HL-60 (cell line): ENCODE measurements at regions not wholly inside any gene's neighbourhood (a gene's known extent, or its start where the extent isn't known, plus 50 kb on each side); places are given as distances from the start of the nearest gene placed in this dataset.
"Not testable (repeated sequence)": the region's sequence is repeated elsewhere in the genome, so short reads cannot be mapped to it uniquely, and the experiment has no call there.

Experiments used
- DNase-seq, 2 experiments: peaks; one replicate each; pipeline ENCODE4 v3.0.0-alpha.2; 2010 to 2020; ENCODE audit warnings: low read depth in 1 of 2, low spot score in 1 of 2
- H3K27ac ChIP-seq: fragments of 250-450 bp; sonication (Bioruptor Pico); replicated peaks from 2 replicates; pipeline ENCODE4 v1.5.1; 2020; ENCODE audit warnings: mild to moderate bottlenecking, moderate library complexity
- H3K27me3 ChIP-seq: fragments of 250-450 bp; sonication (Bioruptor Pico); 2 replicates; pipeline ENCODE4 v1.5.1; 2021; ENCODE audit warnings: mild to moderate bottlenecking, moderate library complexity; ENCODE audit not compliant: insufficient read depth, poor library complexity, severe bottlenecking
- H3K4me3 ChIP-seq: replicated peaks from 2 replicates; pipeline ENCODE4 v1.5.1; 2011; ENCODE audit warnings: mild to moderate bottlenecking, control low read depth, low read length; ENCODE audit not compliant: insufficient read depth
- CTCF ChIP-seq: IDR thresholded peaks from one replicate; pipeline ENCODE4 v1.5.1; 2011; ENCODE audit warnings: low read length, control low read depth, inconsistent platforms; ENCODE audit not compliant: insufficient read depth
- GABPA ChIP-seq: IDR thresholded peaks from 2 replicates; pipeline ENCODE4 v1.6.1; 2012; ENCODE audit warnings: low read depth
- POLR2AphosphoS5 ChIP-seq: IDR thresholded peaks from 2 replicates; pipeline ENCODE4 v1.6.1; 2012; ENCODE audit warnings: low read depth
- SPI1 ChIP-seq: IDR thresholded peaks from 2 replicates; pipeline ENCODE4 v1.6.1; 2012; ENCODE audit warnings: low read depth, mild to moderate bottlenecking, borderline replicate concordance
- TF ChIP-seq, protein P1 (sequence below): IDR thresholded peaks from 2 replicates; pipeline ENCODE4 v1.6.1; 2012; ENCODE audit warnings: low read depth; ENCODE audit not compliant: insufficient replicate concordance

DNA sequence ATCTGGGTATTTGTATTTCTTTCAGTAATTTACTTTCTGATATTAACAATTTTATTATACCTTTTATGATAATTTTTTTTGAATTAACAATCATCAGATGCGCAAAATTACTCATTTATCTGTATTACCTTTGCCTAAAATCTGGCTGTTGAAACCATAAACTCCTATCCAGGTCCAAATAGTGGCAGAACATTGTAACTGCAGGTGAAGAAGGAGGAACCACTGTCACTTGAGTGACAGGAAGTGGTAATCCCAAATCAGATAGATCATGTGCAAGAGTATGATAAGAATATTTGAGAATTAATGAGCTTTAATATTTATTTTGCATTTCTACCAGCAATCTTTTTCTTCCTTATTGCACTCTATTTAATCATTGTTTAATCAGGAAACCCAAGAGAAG, 139.3 kb upstream of the TLE4 start:
- H3K27me3 ChIP-seq, result no peaks in the 10 kb centered on the region
- H3K4me3 ChIP-seq, result no peak overlapping the region
- no peak for DNase-seq
- TF ChIP-seq SPI1, result peak; percentile 34
- TF ChIP-seq, protein P1, sequence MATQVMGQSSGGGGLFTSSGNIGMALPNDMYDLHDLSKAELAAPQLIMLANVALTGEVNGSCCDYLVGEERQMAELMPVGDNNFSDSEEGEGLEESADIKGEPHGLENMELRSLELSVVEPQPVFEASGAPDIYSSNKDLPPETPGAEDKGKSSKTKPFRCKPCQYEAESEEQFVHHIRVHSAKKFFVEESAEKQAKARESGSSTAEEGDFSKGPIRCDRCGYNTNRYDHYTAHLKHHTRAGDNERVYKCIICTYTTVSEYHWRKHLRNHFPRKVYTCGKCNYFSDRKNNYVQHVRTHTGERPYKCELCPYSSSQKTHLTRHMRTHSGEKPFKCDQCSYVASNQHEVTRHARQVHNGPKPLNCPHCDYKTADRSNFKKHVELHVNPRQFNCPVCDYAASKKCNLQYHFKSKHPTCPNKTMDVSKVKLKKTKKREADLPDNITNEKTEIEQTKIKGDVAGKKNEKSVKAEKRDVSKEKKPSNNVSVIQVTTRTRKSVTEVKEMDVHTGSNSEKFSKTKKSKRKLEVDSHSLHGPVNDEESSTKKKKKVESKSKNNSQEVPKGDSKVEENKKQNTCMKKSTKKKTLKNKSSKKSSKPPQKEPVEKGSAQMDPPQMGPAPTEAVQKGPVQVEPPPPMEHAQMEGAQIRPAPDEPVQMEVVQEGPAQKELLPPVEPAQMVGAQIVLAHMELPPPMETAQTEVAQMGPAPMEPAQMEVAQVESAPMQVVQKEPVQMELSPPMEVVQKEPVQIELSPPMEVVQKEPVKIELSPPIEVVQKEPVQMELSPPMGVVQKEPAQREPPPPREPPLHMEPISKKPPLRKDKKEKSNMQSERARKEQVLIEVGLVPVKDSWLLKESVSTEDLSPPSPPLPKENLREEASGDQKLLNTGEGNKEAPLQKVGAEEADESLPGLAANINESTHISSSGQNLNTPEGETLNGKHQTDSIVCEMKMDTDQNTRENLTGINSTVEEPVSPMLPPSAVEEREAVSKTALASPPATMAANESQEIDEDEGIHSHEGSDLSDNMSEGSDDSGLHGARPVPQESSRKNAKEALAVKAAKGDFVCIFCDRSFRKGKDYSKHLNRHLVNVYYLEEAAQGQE, result no peak
- no peak overlapping the region for H3K27ac ChIP-seq

DNA sequence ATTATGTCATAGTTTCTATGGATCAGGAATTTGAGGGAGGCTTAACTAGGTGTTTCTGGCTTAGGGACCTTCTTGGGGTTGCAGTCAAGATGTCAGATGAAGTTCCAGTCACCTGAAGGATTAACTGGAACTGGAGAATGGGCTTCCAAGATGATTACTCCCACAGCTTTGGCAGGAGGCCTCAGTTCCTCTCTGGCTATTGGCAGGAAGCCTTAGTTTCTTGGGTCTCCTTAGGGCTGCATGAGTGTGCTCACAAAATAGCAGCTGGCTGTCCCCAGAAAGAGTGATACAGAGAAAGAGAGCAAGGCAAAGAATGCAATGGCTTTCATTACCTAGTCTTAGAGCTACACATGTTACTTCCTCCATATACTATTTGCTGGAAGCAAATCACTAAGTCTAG, 138.1 kb upstream of the TLE4 start:
- TF ChIP-seq GABPA (no peak), CTCF (no peak), POLR2AphosphoS5 (no peak), SPI1 (no peak)
- TF ChIP-seq, protein P1, result no peak
- no peak for DNase-seq
- Histone ChIP-seq H3K27me3 (no peaks in the 10 kb centered on the region), H3K4me3 (no peak overlapping the region), H3K27ac (no peak overlapping the region)

GRCh38 chr9:79439221-79439620, 132.5 kb upstream of the TLE4 start:
- not testable (repeated sequence) for DNase-seq, H3K4me3 ChIP-seq, H3K27ac ChIP-seq, H3K27me3 ChIP-seq

DNA sequence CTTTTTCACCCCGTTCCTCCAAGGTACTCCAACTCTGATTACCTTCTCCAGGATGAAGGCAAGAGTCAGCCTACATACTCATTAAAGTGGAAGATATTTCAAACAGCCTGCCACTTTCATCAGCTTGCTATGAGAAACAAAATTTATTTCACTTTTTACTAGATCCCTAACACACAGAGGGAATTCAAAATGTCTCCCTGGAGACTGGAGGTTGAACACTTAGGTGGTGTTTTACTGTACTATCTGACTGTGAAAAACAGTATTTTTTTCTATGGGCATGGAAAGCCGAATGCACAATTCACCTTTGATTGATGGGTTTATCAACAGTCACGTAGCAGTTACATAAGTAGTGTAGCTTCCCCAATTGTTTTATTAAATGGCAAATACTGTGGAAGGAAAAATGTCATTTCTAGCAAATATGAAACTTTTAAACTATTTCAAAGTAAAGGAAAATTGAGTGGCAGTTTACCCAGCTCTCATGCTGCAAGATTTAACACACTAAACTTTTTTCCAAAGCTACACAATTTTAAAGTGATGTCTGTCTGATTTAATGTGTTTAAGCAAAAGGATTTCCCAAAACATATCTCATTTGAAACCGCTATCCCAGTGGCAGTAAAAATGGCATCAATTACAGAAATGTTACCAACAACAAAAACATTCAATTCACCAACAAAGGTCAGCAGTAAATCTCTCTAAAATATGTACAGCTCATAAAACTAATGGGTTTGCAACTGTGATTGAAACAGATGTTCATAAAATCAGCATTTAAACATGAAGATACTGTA, 125.0 kb upstream of the TLE4 start:
- Histone ChIP-seq H3K27ac (no peak overlapping the region), H3K4me3 (no peak overlapping the region), H3K27me3 (no peaks in the 10 kb centered on the region)
- DNase-seq, result no peak
- no peak for TF ChIP-seq CTCF
- TF ChIP-seq, protein P1, result no peak
- TF ChIP-seq GABPA, result no peak
- TF ChIP-seq POLR2AphosphoS5, result no peak
- TF ChIP-seq SPI1, result no peak
